ENCODE measurements at regions not wholly inside any gene's neighbourhood (a gene's known extent, or its start where the extent isn't known, plus 50 kb on each side); places are given as distances from the start of the nearest gene placed in this dataset.

DNA sequence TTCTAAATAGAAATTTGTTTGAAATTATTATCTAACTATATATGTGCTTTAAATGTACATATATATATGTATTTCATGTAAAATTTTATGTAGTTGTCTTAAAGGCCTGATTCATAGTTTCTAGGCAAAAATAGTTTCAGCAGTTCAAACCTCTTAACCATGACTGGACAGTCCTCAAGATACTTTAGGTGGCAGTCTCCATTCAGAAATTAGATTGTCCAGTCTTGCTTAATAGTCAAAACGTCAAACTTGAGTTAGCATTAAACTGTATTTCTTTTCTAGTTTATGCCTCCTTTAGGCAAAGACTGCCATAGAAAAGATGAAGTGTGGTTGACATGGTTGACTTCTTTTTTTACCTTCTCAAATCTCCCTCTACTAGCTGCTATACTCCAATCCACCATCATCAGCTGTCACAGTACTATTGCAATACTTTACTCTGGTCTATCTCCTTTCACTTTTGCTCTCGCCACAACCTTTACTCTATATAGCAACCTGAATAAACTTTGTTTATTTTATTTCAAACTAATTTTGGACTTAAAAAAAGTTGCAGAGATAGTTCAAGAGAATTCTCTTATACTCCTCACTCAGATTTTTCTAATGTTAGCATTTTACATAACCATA lies 395.6 kb upstream of the DIPK2B start:
- no peak overlapping the region for H2AFZ ChIP-seq (ENCODE audit: low read depth, low read length)
- H3K9me3 ChIP-seq (replicated peaks; ENCODE audit: control insufficient read depth, insufficient read depth, low read depth, low read length) = no peaks in the 10 kb centered on the region
- FAIRE-seq (no peak), DNase-seq (ENCODE audit: extremely low read depth in 1 of 4, low spot score in 3 of 4) (no peak), ATAC-seq (no peak)
- no peak overlapping the region for H3K4me2 ChIP-seq (ENCODE audit: insufficient read depth, low read length)
- H3K27ac ChIP-seq (ENCODE audit: extremely low read depth, low read depth, low read length) = no peak overlapping the region
- intact Hi-C loops (cut with micrococcal nuclease) (no loop called here), in situ Hi-C loops (cut with MboI) (no loop called here)
- BruUV-seq (replicated peaks) = no TSS peak
- H3K36me3 ChIP-seq (ENCODE audit: control insufficient read depth, insufficient read depth, low read length) = no peaks in the 10 kb centered on the region
- H3K27me3 ChIP-seq (ENCODE audit: control insufficient read depth in 2 of 2, insufficient read depth in 2 of 2, low read length in 2 of 2) = no peaks in the 10 kb centered on the region
- 0% methylated on average over 2 of the region's 2 CpGs for WGBS (ENCODE audit: insufficient coverage, low coverage, missing lambda C conversion rate)
- no peak overlapping the region for H3K4me3 ChIP-seq
- no peaks in the 10 kb centered on the region for H3K9me1 ChIP-seq (ENCODE audit: control insufficient read depth, insufficient read depth, low read length)
- ChIA-PET POLR2A (no interaction called here), CTCF (ENCODE audit: low intra/inter-chr PET ratio) (no interaction called here)
- no peaks in the 10 kb centered on the region for H3K4me1 ChIP-seq (replicated peaks in 1 of 2; ENCODE audit: control insufficient read depth in 2 of 2, insufficient read depth in 2 of 2, low read length in 2 of 2)
- H3K9ac ChIP-seq (ENCODE audit: insufficient read depth in 1 of 2, low read depth in 2 of 2, low read length in 2 of 2) = no peak overlapping the region
- no peaks in the 10 kb centered on the region for H3K79me2 ChIP-seq (ENCODE audit: control insufficient read depth, insufficient read depth, low read length)
- no peaks in the 10 kb centered on the region for H4K20me1 ChIP-seq (replicated peaks; ENCODE audit: control insufficient read depth, insufficient read depth, low read length)
- TF ChIP-seq, protein P1, sequence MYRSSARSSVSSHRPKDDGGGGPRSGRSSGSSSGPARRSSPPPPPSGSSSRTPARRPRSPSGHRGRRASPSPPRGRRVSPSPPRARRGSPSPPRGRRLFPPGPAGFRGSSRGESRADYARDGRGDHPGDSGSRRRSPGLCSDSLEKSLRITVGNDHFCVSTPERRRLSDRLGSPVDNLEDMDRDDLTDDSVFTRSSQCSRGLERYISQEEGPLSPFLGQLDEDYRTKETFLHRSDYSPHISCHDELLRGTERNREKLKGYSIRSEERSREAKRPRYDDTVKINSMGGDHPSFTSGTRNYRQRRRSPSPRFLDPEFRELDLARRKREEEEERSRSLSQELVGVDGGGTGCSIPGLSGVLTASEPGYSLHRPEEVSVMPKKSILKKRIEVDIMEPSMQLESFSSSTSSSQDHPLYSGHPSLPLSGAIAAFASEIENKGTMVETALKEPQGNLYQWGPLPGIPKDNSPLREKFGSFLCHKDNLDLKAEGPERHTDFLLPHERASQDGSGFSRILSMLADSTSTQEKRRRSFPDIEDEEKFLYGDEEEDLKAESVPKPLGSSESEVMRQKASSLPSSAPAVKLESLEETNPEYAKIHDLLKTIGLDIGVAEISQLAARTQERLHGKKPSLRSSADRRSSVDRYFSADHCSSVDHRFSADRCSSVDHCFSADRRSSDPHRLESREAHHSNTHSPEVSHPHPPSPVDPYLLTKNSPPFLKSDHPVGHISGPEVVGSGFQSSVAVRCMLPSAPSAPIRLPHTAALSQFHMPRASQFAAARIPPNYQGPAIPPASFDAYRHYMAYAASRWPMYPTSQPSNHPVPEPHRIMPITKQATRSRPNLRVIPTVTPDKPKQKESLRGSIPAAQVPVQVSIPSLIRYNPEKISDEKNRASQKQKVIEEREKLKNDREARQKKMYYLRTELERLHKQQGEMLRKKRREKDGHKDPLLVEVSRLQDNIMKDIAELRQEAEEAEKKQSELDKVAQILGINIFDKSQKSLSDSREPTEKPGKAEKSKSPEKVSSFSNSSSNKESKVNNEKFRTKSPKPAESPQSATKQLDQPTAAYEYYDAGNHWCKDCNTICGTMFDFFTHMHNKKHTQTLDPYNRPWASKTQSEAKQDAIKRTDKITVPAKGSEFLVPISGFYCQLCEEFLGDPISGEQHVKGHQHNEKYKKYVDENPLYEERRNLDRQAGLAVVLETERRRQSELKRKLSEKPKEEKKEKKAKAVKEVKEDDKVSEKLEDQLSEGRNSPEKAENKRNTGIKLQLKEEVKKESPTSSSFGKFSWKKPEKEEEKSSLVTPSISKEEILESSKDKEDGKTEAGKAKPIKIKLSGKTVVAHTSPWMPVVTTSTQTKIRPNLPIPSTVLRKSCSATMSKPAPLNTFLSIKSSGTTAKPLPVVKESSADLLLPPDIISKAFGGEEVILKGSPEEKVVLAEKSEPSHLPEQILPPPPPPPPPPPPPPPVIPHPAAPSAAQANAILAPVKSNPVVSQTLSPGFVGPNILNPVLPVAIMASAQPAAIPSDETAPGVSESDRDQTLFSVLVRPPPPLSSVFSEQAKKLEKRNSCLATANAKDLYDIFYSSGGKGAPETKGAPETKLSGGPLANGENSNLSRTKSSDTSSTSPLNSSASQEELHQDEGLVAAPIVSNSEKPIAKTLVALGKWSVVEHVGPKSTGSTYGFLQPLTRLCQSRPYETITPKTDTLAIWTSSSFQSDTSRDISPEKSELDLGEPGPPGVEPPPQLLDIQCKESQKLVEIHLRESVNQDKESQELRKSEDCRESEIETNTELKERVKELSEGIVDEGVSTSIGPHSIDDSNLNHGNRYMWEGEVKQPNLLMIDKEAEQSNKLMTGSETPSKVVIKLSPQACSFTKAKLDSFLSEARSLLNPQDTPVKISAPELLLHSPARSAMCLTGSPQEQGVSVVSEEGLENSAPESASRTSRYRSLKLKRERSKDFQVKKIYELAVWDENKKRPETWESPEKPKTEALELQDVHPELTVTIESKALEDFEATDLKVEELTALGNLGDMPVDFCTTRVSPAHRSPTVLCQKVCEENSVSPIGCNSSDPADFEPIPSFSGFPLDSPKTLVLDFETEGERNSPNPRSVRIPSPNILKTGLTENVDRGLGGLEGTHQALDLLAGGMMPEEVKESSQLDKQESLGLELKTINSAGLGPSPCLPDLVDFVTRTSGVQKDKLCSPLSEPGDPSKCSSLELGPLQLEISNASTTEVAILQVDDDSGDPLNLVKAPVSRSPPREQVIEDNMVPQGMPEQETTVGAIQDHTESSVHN (IDR thresholded peaks at IDR 0.05; ENCODE audit: borderline replicate concordance in 1 of 2, low read depth in 1 of 2) = no peak
- TF ChIP-seq IRF2 (CRISPR knock-in tag; IDR thresholded peaks at IDR 0.05) = no peak
- TF ChIP-seq, protein P2, sequence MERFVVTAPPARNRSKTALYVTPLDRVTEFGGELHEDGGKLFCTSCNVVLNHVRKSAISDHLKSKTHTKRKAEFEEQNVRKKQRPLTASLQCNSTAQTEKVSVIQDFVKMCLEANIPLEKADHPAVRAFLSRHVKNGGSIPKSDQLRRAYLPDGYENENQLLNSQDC (CRISPR knock-in tag; IDR thresholded peaks at IDR 0.05) = no peak
- TF ChIP-seq ELF4 (CRISPR knock-in tag; IDR thresholded peaks at IDR 0.05) = no peak
- TF ChIP-seq SOX6 (IDR thresholded peaks at IDR 0.05) = no peak
- TF ChIP-seq HDAC1 (IDR thresholded peaks at IDR 0.05) = no peak
- TF ChIP-seq, protein P3, sequence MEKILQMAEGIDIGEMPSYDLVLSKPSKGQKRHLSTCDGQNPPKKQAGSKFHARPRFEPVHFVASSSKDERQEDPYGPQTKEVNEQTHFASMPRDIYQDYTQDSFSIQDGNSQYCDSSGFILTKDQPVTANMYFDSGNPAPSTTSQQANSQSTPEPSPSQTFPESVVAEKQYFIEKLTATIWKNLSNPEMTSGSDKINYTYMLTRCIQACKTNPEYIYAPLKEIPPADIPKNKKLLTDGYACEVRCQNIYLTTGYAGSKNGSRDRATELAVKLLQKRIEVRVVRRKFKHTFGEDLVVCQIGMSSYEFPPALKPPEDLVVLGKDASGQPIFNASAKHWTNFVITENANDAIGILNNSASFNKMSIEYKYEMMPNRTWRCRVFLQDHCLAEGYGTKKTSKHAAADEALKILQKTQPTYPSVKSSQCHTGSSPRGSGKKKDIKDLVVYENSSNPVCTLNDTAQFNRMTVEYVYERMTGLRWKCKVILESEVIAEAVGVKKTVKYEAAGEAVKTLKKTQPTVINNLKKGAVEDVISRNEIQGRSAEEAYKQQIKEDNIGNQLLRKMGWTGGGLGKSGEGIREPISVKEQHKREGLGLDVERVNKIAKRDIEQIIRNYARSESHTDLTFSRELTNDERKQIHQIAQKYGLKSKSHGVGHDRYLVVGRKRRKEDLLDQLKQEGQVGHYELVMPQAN (IDR thresholded peaks at IDR 0.05; ENCODE audit: borderline replicate concordance) = no peak
- no peak for TF ChIP-seq RBM15 (IDR thresholded peaks at IDR 0.05; ENCODE audit: insufficient read depth, low read length)
- TF ChIP-seq SREBF1 (IDR thresholded peaks at IDR 0.05; ENCODE audit: borderline replicate concordance, low read depth, low read length) = no peak
- no peak for TF ChIP-seq HCFC1 (IDR thresholded peaks at IDR 0.05; ENCODE audit: low read depth, low read length)
- no peak for TF ChIP-seq EZH2 (IDR thresholded peaks at IDR 0.05; ENCODE audit: borderline replicate concordance, low read depth, low read length)
- no peak for TF ChIP-seq PTTG1 (tag; IDR thresholded peaks at IDR 0.05; ENCODE audit: low read depth)
- no peak for TF ChIP-seq ZNF507 (tag; conservative IDR thresholded peaks at IDR 0.05)
